ENCODE measurements at regions not wholly inside any gene's neighbourhood (a gene's known extent, or its start where the extent isn't known, plus 50 kb on each side); places are given as distances from the start of the nearest gene placed in this dataset.
"Not testable (repeated sequence)": the region's sequence is repeated elsewhere in the genome, so short reads cannot be mapped to it uniquely, and the experiment has no call there.

- Histone ChIP-seq H3K9me3 (ENCODE audit: control insufficient read depth in 4 of 4, low read length in 3 of 4) (no peaks in the 10 kb centered on the region), H3K36me3 (ENCODE audit: control insufficient read depth in 4 of 4, insufficient read depth in 3 of 4, low read depth in 1 of 4, low read length in 3 of 4) (no peaks in the 10 kb centered on the region), H3K4me1 (ENCODE audit: control insufficient read depth in 4 of 4, insufficient read depth in 4 of 4, low read length in 3 of 4) (no peaks in the 10 kb centered on the region), H3K27me3 (ENCODE audit: control insufficient read depth in 4 of 4, insufficient read depth in 4 of 4, low read length in 3 of 4) (peaks cover 0 to 4% (median 0%) of the 10 kb centered on the region in 4 donors), H3K9ac (ENCODE audit: low read depth in 1 of 2, low read length in 2 of 2) (no peak overlapping the region), H3K4me3 (ENCODE audit: low read depth in 1 of 3, low read length in 3 of 3) (no peak overlapping the region), H3K27ac (ENCODE audit: low read depth in 1 of 2, low read length in 2 of 2) (no peak overlapping the region)
- no peak for TF ChIP-seq RAD21 (IDR thresholded peaks at IDR 0.05)
- no peak for TF ChIP-seq EGR1 (IDR thresholded peaks at IDR 0.05; ENCODE audit: low read depth in 2 of 2)
- TF ChIP-seq RXRA (IDR thresholded peaks at IDR 0.05) = no peak
- TF ChIP-seq MAX (IDR thresholded peaks at IDR 0.05) = no peak
- TF ChIP-seq HNF4G (IDR thresholded peaks at IDR 0.05) = no peak
- no peak for TF ChIP-seq ZBTB33 (IDR thresholded peaks at IDR 0.05)
- no peak for TF ChIP-seq CTCF (IDR thresholded peaks at IDR 0.05; ENCODE audit: low read depth, low read length, missing input control)
- no peak for TF ChIP-seq TAF1 (conservative IDR thresholded peaks at IDR 0.05)
- no peak for TF ChIP-seq JUND (IDR thresholded peaks at IDR 0.05)
- TF ChIP-seq GABPA (IDR thresholded peaks at IDR 0.05 in 1 of 2, conservative IDR thresholded peaks at IDR 0.05 in 1 of 2) = no peak
- 69% methylated on average over 19 of the region's 19 CpGs for WGBS
- DNase-seq (ENCODE audit: low spot score) = no peak
Measured at GRCh38 chr10:8365935-8366911, 311.7 kb downstream of the GATA3 start.

- not testable (repeated sequence) for H3K9me3 ChIP-seq (ENCODE audit: control insufficient read depth in 4 of 4, low read length in 3 of 4); H3K27me3 ChIP-seq (ENCODE audit: control insufficient read depth in 4 of 4, insufficient read depth in 4 of 4, low read length in 3 of 4); H3K4me3 ChIP-seq (ENCODE audit: low read depth in 1 of 3, low read length in 3 of 3); H3K9ac ChIP-seq (ENCODE audit: low read depth in 1 of 2, low read length in 2 of 2); DNase-seq (ENCODE audit: low spot score); H3K4me1 ChIP-seq (ENCODE audit: control insufficient read depth in 4 of 4, insufficient read depth in 4 of 4, low read length in 3 of 4); H3K36me3 ChIP-seq (ENCODE audit: control insufficient read depth in 4 of 4, insufficient read depth in 3 of 4, low read depth in 1 of 4, low read length in 3 of 4); H3K27ac ChIP-seq (ENCODE audit: low read depth in 1 of 2, low read length in 2 of 2)
- WGBS = 87% methylated on average over 3 of the region's 3 CpGs
Measured at GRCh38 chr10:8367672-8368411, 313.4 kb downstream of the GATA3 start.

- Histone ChIP-seq H3K36me3 (ENCODE audit: control insufficient read depth in 4 of 4, insufficient read depth in 3 of 4, low read depth in 1 of 4, low read length in 3 of 4) (no peaks in the 10 kb centered on the region), H3K9me3 (ENCODE audit: control insufficient read depth in 4 of 4, low read length in 3 of 4) (no peaks in the 10 kb centered on the region), H3K27me3 (ENCODE audit: control insufficient read depth in 4 of 4, insufficient read depth in 4 of 4, low read length in 3 of 4) (peaks cover 0 to 4% (median 0%) of the 10 kb centered on the region in 4 donors), H3K27ac (ENCODE audit: low read depth in 1 of 2, low read length in 2 of 2) (no peak overlapping the region), H3K9ac (ENCODE audit: low read depth in 1 of 2, low read length in 2 of 2) (no peak overlapping the region), H3K4me1 (ENCODE audit: control insufficient read depth in 4 of 4, insufficient read depth in 4 of 4, low read length in 3 of 4) (no peaks in the 10 kb centered on the region), H3K4me3 (ENCODE audit: low read depth in 1 of 3, low read length in 3 of 3) (no peak overlapping the region)
- TF ChIP-seq CTCF (IDR thresholded peaks at IDR 0.05; ENCODE audit: low read depth, low read length, missing input control) (no peak), FOXA1 (IDR thresholded peaks at IDR 0.05) (no peak), SP1 (IDR thresholded peaks at IDR 0.05) (no peak), REST (IDR thresholded peaks at IDR 0.05) (no peak), NR2F2 (IDR thresholded peaks at IDR 0.05) (no peak)
- DNase-seq (ENCODE audit: low spot score) = no peak
- 68% methylated on average over 7 of the region's 7 CpGs for WGBS
Measured at GRCh38 chr10:8369666-8370065, 315.2 kb downstream of the GATA3 start.
